Limb (tissue), 2 donors: ENCODE measurements at regions not wholly inside any gene's neighbourhood (a gene's known extent, or its start where the extent isn't known, plus 50 kb on each side); places are given as distances from the start of the nearest gene placed in this dataset.

Source experiments
- DNase-seq, 2 donors: peaks; one replicate each; pipeline ENCODE4 v3.0.0-alpha.2; 2016; ENCODE audit errors: extremely low spot score in 2 of 2

DNA sequence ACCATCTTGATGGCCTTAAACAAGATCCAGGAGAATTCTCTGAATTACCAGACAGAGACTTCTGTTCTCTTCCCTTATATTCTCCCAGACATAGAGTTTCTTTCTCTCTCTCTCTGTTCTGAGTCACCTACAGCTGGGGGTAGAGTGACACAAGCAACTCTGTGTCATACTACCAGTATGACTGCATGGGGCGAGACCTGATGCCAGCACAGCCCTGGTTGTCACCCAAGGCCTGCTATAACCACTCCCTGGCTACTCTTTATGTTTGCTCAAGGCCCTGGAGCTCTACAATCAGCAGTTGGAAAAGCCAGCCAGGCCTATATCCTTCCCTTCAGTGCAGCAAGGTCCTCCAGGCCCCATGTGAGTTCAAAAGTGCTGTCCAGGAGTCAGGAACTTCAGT is 114.2 kb upstream of the TENT5D start:
- DNase-seq, result no peak

- DNase-seq, result no peak
Measured at GRCh38 chrX:80312448-80312847, 107.8 kb upstream of the TENT5D start.

- DNase-seq, result no peak
Measured at GRCh38 chrX:80316526-80316925, 103.7 kb upstream of the TENT5D start.

DNA sequence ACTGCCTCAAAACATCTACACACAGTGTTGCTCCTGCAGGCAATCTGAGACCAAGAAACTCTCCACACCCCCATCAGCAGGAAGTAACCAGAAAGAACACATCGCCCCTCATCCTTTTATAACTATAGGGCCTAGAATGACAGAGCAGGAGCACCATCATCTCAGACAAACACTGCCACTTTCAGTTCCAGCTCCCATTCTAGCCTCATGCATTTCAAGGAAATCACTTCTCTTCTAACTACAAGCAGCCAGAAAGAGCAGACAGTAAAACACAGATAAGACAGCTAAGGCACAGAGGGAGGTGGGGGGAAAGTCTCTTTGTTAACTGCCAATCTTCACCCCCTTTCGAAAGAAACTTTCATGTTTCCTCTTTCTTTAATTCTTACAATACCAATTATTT is 102.6 kb upstream of the TENT5D start:
- no peak for DNase-seq

- DNase-seq, result no peak
Measured at GRCh38 chrX:80331285-80331684, 89.0 kb upstream of the TENT5D start.

DNA sequence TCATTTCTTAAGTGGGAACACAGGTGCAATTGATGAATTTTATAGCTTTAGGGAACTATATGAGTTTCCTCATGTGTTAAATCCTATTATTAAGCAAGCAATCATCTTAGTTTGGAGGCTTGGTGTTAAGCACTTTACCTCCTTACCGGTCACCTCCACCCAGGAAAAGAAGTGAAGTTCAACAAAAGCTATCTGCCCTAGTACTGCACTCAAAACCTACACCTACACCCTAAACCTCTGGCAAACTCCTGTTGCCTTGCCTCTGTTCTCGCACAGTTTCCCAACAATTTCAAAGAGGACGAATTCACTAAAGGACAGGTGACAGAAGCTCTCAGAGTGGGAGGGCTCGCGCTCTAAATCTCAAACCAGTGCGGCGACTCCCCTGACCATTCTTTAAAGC is 85.7 kb upstream of the TENT5D start:
- DNase-seq, result no peak

DNA sequence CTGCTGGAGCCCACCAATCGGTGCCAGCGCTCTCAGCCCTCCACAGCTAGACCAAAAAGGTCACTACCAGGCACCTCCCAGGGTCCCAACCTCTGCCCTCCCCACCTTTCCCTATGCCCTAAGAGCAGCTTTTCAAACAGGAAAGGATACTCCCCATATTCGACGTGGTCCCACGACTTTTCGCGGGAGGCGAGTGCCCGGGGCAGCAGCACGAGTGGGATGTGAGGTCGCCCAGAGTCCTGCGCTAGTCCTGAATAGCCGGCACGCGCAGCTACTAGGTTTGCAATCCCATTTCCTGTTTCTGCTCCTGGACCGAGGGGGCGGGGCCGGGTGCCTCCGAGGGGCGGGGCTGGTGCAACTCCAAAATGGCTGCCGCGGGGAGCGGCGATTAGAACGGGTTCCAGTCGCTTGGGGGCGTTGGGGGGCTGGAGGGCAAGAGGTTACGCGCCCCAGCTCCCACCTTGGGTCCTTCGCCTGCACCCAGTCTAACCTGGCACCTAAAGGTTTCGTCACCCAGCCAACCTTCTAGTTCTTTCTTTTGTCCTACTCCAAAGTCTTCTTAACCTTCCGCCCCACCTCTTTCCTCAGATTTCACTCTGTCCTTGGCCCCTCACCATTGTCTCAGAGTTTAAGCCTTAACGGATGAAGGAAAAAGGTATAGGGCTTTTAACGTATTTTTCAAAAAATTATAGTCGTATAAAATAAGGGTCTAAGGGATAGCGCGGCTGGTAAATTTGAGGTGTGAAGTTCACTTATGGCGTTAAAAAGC is 85.0 kb upstream of the TENT5D start:
- peak; percentile 1 to 66 for DNase-seq

DNA sequence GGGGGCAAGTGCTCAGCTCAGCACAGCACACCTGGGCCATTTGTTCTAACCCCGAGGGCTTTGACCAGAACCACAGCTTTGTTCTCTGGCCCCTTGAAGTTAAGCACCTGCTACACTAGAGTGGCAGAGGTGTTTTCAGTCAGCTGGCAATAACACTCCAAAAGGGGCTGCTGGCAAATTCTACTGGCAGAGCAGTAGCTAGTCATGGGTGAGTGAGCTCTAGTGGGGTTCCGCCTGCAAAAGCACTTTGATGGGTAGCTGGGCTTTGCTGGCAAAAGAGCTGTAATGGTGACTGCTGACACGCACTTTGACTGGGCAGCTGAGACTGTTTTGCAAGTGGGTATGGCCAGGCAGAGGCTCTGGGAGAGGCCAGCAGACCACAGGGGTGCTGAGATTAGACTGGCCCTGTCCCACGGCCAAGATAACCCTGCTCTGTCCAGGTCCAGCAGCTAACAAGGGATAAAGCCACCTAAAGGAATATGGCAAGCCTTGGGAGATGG is 65.2 kb upstream of the TENT5D start:
- DNase-seq, result no peak
